ENCODE measurements at regions not wholly inside any gene's neighbourhood (a gene's known extent, or its start where the extent isn't known, plus 50 kb on each side); places are given as distances from the start of the nearest gene placed in this dataset.

DNA sequence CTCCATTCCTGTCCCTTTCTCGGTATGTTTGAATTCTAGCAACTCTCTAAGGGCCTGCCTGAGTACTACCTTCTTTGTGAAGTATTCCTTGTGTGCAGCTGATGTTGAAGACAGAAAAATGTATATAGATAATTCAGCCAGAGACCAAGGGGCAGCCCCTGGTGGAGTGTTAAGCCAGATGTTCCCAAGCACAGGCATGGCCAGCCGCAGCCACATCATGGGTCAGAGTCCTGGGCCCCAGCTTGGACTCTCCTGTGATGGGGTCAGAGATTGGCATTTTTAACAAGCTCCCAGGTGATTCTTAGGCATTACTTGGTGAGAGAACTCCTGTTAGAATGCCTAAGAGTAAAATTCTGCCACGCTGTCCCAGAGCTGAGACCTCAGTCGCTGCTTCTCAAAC is 100.8 kb downstream of the IRF8 start:
- TF ChIP-seq POLR2A (IDR thresholded peaks at IDR 0.05; ENCODE audit: borderline replicate concordance, extremely low read depth, insufficient read depth, insufficient read length), result no peak
- no peak for TF ChIP-seq POLR2AphosphoS5 (IDR thresholded peaks at IDR 0.05; ENCODE audit: low read depth, low read length)
- TF ChIP-seq, protein P1, sequence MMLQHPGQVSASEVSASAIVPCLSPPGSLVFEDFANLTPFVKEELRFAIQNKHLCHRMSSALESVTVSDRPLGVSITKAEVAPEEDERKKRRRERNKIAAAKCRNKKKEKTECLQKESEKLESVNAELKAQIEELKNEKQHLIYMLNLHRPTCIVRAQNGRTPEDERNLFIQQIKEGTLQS (IDR thresholded peaks at IDR 0.05), result no peak
- TF ChIP-seq, protein P2, sequence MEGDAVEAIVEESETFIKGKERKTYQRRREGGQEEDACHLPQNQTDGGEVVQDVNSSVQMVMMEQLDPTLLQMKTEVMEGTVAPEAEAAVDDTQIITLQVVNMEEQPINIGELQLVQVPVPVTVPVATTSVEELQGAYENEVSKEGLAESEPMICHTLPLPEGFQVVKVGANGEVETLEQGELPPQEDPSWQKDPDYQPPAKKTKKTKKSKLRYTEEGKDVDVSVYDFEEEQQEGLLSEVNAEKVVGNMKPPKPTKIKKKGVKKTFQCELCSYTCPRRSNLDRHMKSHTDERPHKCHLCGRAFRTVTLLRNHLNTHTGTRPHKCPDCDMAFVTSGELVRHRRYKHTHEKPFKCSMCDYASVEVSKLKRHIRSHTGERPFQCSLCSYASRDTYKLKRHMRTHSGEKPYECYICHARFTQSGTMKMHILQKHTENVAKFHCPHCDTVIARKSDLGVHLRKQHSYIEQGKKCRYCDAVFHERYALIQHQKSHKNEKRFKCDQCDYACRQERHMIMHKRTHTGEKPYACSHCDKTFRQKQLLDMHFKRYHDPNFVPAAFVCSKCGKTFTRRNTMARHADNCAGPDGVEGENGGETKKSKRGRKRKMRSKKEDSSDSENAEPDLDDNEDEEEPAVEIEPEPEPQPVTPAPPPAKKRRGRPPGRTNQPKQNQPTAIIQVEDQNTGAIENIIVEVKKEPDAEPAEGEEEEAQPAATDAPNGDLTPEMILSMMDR (IDR thresholded peaks at IDR 0.05 in 2 of 3, conservative IDR thresholded peaks at IDR 0.05 in 1 of 3; ENCODE audit: borderline replicate concordance in 1 of 3, insufficient read depth in 1 of 3, low read depth in 2 of 3, low read length in 2 of 3), result no peak
- TF ChIP-seq SRF (IDR thresholded peaks at IDR 0.05; ENCODE audit: low read depth), result no peak
